ENCODE measurements at regions not wholly inside any gene's neighbourhood (a gene's known extent, or its start where the extent isn't known, plus 50 kb on each side); places are given as distances from the start of the nearest gene placed in this dataset.

- TF ChIP-seq FOXA1 (IDR thresholded peaks at IDR 0.05) (no peak), NFRKB (IDR thresholded peaks at IDR 0.05) (no peak), HDGF (IDR thresholded peaks at IDR 0.05; ENCODE audit: borderline replicate concordance) (no peak), PKNOX1 (IDR thresholded peaks at IDR 0.05) (no peak), SP1 (IDR thresholded peaks at IDR 0.05) (no peak), SUZ12 (IDR thresholded peaks at IDR 0.05) (no peak), TARDBP (IDR thresholded peaks at IDR 0.05) (no peak), FOXM1 (IDR thresholded peaks at IDR 0.05; ENCODE audit: borderline replicate concordance) (no peak)
Measured at GRCh38 chr20:53755733-53756531, 162.3 kb upstream of the ZNF217 start.
